ENCODE measurements at regions not wholly inside any gene's neighbourhood (a gene's known extent, or its start where the extent isn't known, plus 50 kb on each side); places are given as distances from the start of the nearest gene placed in this dataset.

- Mint-ChIP-seq H3K27ac (ENCODE audit: unreplicated experiment) (no peak overlapping the region), H3K36me3 (ENCODE audit: low read depth) (no peaks in the 10 kb centered on the region), H3K27me3 (ENCODE audit: low read depth) (no peaks in the 10 kb centered on the region), H3K4me3 (no peak overlapping the region), H3K9me3 (no peaks in the 10 kb centered on the region), H3K4me1 (no peaks in the 10 kb centered on the region)
- TF ChIP-seq CTCF (conservative IDR thresholded peaks at IDR 0.05) = no peak
- no peak for DNase-seq (ENCODE audit: low read depth, low spot score)
Measured at GRCh38 chr7:84506151-84506550, 311.6 kb upstream of the SEMA3A start.

GRCh38 chr7:84502239-84502638 is 307.6 kb upstream of the SEMA3A start:
- Mint-ChIP-seq H3K4me1 (no peaks in the 10 kb centered on the region), H3K27ac (ENCODE audit: unreplicated experiment) (no peak overlapping the region), H3K36me3 (ENCODE audit: low read depth) (no peaks in the 10 kb centered on the region), H3K4me3 (no peak overlapping the region), H3K27me3 (ENCODE audit: low read depth) (no peaks in the 10 kb centered on the region), H3K9me3 (no peaks in the 10 kb centered on the region)
- no peak for TF ChIP-seq CTCF (conservative IDR thresholded peaks at IDR 0.05)
- no peak for DNase-seq (ENCODE audit: low read depth, low spot score)

- no peak for DNase-seq (ENCODE audit: low read depth, low spot score)
- Mint-ChIP-seq H3K4me3 (no peak overlapping the region), H3K27me3 (ENCODE audit: low read depth) (no peaks in the 10 kb centered on the region), H3K27ac (ENCODE audit: unreplicated experiment) (no peak overlapping the region), H3K4me1 (no peaks in the 10 kb centered on the region), H3K9me3 (no peaks in the 10 kb centered on the region), H3K36me3 (ENCODE audit: low read depth) (no peaks in the 10 kb centered on the region)
- no peak for TF ChIP-seq CTCF (conservative IDR thresholded peaks at IDR 0.05)
Measured at GRCh38 chr7:84497873-84498272, 303.3 kb upstream of the SEMA3A start.

GRCh38 chr7:84495128-84495527 is 300.5 kb upstream of the SEMA3A start:
- no peak overlapping the region for H3K4me3 Mint-ChIP-seq
- no peaks in the 10 kb centered on the region for H3K9me3 Mint-ChIP-seq
- no peaks in the 10 kb centered on the region for H3K36me3 Mint-ChIP-seq (ENCODE audit: low read depth)

GRCh38 chr7:84492098-84493034 is 297.8 kb upstream of the SEMA3A start:
- H3K9me3 Mint-ChIP-seq = peaks cover 3% of the 10 kb centered on the region
- peak overlapping the region; percentile 10 for H3K27ac Mint-ChIP-seq (ENCODE audit: unreplicated experiment)
- H3K36me3 Mint-ChIP-seq (ENCODE audit: low read depth) = no peaks in the 10 kb centered on the region
- H3K27me3 Mint-ChIP-seq (ENCODE audit: low read depth) = no peaks in the 10 kb centered on the region
- DNase-seq (ENCODE audit: low read depth, low spot score) = no peak
- H3K4me1 Mint-ChIP-seq = no peaks in the 10 kb centered on the region
- H3K4me3 Mint-ChIP-seq = no peak overlapping the region
- TF ChIP-seq CTCF (conservative IDR thresholded peaks at IDR 0.05) = no peak

More at GRCh38 chr7:84495128-84495527, 300.5 kb upstream of the SEMA3A start:
- Mint-ChIP-seq H3K27ac (ENCODE audit: unreplicated experiment) (no peak overlapping the region), H3K27me3 (ENCODE audit: low read depth) (no peaks in the 10 kb centered on the region), H3K4me1 (no peaks in the 10 kb centered on the region)
- no peak for TF ChIP-seq CTCF (conservative IDR thresholded peaks at IDR 0.05)
- DNase-seq (ENCODE audit: low read depth, low spot score) = no peak
